Right forelimb (tissue), 1 donor: ENCODE measurements at regions not wholly inside any gene's neighbourhood (a gene's known extent, or its start where the extent isn't known, plus 50 kb on each side); places are given as distances from the start of the nearest gene placed in this dataset.
"Not testable (repeated sequence)": the region's sequence is repeated elsewhere in the genome, so short reads cannot be mapped to it uniquely, and the experiment has no call there.

ENCODE experiments used
- DNase-seq: peaks from one replicate; pipeline ENCODE4 v3.0.0-alpha.2; 2018

DNA sequence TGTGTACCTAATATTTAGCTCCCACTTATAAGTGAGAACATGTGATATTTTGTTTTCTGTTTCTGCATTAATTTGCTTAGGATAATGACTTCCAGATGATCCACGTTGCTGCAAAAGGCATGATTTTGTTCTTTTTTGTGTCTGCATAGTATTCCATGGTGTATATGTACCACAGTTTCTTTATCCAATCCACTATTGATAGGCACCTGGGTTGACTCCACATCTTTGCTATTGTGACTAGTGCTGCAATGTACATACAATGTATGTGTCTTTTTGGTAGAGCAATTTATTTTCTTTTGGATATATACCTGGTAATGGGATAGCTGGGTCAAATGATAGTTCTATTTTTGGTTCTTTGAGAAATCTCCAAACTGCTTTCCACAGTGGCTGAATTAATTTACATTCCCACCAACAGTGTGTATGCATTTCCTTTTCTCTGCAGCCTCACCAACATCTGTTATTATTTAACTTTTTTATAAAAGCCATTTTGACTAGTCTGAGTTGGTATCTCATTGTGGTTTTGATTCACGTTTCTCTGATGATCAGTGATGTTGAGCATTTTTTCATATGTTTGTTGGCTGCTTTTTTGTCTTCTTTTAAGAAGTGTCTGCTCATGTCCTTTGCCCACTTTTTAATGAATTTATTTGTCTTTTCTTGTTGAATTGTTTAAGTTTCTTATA is 102.8 kb upstream of the GAS1 start:
- DNase-seq, result not testable (repeated sequence)

DNA sequence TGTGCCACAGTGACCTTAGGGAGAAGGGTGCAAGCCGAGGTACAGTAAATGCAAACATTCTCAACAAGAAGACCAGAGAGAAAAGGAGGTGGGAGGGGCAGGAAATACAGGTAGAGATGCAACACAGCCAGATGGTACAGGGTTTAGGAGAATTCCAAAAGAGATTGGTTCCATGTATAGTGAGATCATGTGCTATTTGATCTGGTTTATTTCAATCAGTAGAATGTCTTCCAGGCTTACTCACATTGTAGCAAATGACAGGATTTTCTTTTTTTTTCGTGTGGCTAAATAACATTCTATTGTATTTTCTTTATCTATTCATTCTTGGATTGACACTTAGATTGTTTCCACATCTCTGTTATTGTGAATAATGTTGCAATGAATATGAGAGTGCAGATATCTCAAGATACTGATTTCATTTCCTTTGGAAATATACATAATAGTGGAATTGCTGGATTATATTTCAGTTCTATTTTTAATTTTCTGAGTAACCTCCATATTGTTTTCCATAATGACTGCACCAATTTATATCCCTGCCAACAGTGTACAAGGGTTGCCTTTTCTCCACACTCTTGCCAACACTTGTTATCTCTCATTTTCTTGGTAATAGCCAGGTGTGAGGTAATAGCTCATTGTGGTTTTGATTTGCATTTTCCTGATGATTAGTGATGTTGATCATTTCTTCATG is 107.8 kb upstream of the GAS1 start:
- DNase-seq, result no peak

DNA sequence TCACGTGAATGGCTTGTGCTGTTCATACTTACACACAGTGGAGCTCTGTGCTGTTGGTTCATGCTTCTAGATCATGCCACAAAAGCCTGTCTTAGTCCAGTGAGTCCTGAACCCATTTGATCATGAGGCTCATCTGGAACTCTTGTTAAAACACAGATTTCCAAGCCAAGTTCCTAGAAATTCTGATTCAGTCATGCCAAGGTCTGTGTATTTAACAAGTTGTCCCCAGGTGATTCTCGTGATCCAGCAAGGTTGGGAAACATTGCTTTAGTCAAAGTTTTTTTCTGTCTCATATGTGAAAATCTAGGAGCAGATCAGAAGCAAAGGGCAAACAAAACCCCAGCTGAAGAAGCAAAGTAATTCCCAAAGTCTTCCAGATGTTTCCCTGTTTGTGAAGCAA is 112.5 kb upstream of the GAS1 start:
- DNase-seq, result no peak

- no peak for DNase-seq
Measured at GRCh38 chr9:87062746-87063145, 115.4 kb upstream of the GAS1 start.

DNA sequence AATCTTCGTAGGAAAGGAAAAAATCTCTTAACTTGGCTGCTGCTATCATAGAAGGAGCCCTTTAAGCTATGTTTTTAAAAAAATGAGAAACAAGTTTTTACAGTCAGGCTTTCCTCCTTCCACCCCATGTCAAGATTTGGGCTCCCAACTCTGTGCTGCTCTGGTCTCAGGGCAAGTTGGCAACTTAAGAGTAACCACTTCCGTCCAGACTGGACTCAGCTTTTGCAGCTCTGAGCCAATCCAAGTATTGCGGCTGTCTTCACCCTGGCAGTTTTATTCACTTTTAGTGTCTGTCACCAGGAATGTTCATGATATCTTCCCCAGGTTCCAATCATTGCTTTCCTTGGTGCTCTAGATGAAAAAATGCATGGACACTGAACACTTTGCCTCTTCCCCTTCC is 115.9 kb upstream of the GAS1 start:
- DNase-seq, result no peak

GRCh38 chr9:87063871-87064270 is 116.6 kb upstream of the GAS1 start:
- DNase-seq, result no peak

- DNase-seq, result no peak
Measured at GRCh38 chr9:87064311-87064710, 117.0 kb upstream of the GAS1 start.

- no peak for DNase-seq
Measured at GRCh38 chr9:87065981-87066380, 118.7 kb upstream of the GAS1 start.

GRCh38 chr9:87067426-87067825 is 120.1 kb upstream of the GAS1 start:
- DNase-seq, result no peak

DNA sequence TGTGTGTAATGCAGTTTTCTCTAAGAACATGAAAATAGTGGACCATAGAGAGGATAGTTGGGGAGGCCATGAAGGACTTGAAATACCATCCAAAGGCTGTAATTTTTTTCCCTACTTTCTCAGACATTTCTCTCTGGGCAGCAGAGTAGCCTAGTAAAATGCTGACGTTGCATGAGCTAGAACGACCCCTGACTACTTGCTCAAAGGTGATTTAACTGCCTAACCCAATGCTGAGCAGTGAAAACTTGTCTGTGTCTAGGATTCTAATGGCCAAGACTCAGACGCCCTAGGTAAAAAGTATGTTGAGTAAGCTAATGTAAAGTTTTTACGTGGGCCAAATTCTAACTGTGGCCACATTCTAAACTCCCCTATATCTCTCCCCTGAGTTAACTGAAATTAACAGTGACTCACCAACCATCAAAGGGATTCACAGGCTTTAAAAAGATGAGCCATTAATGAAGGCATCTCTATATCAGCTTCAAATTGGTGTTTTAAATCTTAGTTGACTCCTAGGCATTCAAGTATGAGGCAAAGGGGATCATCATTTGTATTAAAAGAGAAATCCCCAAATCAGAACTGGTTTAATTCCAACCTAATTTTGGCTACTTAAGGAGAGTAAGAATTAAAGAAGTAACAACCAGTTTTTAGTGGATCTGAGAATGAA is 121.0 kb upstream of the GAS1 start:
- DNase-seq, result no peak

DNA sequence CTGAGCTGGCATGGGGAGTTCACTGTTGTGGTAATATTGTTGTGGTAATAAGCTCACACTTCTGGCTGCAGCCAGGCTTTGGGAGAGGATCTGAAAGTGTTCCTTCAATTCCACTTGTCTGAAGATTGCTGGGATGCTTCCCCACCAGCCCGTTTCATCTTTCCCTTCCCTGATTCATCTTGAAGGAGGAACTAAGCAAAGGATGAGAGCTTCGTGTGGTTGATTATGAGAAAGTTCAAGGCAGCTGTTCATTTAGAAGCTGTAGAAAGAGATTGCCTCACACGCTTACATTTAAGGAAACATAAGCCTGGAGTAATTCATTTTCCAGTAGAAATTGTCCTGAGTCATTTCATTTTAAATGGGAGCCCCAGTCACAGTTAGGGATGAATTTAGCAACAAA is 122.4 kb upstream of the GAS1 start:
- no peak for DNase-seq

GRCh38 chr9:87070336-87070735 is 123.0 kb upstream of the GAS1 start:
- no peak for DNase-seq

DNA sequence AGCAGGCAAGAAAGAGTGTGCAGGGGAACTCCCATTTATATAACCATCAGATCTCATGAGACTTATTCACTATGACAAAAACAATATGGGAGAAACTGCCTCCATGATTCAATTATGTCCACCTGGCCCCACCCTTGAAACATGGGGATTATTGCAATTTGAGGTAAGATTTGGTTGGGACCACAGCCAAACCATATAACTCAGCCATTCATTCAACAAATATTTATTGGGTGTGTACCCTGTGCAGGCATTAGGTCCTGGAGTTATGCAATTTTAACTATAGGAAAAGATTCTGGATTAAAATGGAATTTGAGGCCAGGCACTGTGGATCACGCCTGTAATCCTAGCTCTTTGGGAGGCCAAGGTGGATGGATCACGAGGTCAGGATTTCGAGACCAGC is 124.2 kb upstream of the GAS1 start:
- DNase-seq, result no peak

DNA sequence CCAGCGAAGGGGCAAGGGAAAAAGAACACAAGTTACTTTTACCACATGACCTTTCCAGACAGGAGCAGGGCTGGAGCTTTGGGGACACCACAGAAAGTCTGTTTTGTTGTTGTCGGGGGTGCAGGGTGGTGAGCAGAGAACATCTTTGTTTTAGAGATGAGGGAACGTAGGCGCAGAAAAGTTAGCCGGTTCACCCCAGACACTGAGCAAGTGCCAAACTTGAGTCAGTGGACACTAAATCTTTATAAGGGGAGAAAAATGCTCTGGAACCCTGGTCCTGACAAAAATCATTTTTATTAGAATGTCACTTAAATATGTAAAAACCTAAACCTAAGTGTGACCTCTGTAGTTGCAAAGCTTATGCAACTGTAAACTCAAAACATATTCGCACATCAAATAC is 126.4 kb upstream of the GAS1 start:
- DNase-seq, result no peak

- DNase-seq, result no peak
Measured at GRCh38 chr9:87075537-87075936, 128.2 kb upstream of the GAS1 start.

DNA sequence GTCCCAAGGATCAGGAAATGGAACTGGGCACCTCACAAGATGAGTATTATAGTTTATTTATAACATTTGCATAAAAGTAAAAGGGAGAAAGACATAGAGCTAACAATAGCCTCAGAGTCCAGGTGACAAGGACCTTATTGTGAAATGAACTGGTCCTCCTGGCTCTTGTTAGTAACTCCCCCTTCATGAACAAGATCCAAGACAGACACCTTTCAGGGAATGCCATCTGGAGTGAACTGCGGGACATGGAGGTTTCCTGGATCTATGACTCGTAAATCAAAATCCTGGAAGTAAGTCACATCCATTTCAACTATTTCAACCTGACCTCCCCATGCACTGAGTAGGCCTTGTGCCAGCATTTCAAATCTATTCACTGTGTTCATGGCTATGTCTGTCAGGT is 129.5 kb upstream of the GAS1 start:
- no peak for DNase-seq

DNA sequence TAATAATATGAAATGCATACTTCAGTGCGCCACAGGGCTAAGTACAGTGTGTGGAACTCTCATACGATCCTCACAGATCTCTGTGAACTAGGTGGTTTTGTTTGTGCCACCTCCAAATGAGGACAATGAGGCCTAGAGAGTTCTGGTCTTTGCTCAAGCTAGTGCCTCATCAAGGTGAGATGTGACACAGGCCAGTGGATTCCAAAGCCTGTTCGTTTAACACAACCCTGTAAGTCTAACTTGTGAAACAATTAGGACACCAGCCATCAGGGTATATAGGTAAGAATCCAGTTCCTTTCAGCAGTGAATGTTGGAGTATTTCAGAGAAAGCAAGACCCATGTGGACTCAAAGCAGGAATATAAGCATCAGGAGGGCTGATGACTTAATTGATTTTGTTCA is 130.7 kb upstream of the GAS1 start:
- DNase-seq, result no peak

DNA sequence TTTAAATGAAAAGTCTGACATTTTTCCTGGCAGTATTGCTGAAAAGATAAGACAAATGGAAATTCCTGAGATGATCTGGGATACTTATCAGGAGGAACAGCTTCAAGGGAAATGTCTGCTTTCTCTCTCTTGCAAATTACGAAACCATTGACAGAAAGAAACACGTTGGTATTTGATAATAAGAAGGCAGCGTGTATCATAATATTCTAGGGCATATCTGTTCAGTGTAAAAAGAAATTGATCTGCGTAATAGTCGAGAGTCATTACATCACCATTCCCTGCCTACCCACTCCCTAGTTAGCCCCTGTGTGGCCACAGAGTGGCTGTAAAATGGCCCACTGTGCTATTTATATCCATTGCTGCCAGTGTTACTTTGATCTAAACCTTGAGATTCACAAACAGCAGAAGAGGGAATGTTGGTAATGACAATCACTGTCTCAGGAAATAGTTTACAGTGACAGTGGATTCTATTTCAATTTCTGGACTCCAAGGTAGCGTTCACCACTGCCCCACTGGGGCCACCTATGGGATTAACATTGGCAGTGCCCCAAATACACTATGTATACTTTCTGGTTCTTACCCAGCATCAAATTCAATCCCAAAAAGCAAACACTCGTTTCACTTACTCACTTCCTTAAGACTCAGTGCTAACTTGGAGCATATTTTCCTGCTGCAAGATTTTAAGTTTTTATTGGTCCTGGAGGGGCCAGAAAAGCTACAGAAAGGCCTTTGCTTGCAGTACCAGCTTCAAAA is 133.4 kb upstream of the GAS1 start:
- no peak for DNase-seq

DNA sequence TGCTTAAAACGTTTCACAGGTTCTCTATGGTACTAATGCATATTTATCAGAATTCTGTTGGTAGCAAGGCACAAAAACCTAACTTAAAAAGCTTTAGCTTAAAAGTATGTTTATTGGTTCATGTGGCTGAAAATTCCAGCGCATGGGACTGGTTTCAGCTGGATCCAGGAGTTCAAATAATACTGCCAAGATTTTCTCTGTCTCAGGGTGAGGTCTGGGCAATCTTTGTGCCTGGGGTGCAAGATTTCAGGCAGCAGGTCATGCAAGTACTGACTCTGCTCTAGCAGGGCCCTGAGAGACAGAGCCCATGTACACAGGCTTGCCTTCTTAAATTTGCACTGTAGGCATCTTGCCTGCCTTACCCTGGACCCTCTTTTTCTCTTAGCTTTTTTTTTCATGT is 134.2 kb upstream of the GAS1 start:
- DNase-seq, result no peak

GRCh38 chr9:87083986-87084385 is 136.7 kb upstream of the GAS1 start:
- DNase-seq, result no peak

GRCh38 chr9:87084407-87084806 is 137.1 kb upstream of the GAS1 start:
- no peak for DNase-seq

DNA sequence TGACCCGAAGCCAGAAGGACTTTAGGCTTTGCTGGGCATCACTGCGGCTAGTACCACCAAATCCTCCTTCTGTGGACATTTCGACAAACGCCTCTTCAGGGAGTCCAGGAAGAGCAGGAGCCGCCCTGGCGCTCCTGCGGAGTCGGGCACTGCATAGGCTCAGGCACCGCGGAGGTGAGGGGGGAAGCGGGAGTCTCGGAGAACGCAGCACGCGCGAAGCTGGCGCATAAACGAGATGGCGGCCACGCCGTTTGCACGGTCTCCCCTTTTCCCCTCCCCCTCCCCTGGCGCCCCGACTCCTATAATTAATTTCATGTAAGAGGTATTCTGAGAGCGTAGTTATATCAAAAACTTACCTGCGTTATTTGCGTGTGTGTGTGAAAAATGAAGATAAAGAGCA is 137.8 kb upstream of the GAS1 start:
- DNase-seq, result no peak

DNA sequence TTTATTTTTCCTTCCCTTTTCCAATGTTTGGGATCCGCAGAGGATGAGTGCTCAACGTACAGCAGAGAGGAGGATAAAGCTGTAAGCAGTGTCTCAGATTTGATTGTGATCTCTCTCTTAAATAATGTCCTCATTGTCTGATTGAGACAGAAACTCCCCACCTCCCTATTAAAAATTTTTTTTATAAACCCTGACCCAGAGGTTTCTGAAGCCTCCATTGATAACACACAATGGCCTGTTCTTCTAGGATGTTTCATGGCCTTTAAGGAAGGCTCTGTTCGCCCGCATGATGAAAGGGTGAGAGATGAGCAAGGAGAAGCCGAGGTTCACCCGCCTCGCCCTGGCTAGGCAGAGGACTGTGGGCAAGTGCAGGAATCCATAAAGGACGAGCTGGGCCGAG is 138.2 kb upstream of the GAS1 start:
- no peak for DNase-seq
